NCI-H2196 treated with DMSO at 0.1 percent for 48 hours (cell line): ENCODE measurements at regions not wholly inside any gene's neighbourhood (a gene's known extent, or its start where the extent isn't known, plus 50 kb on each side); places are given as distances from the start of the nearest gene placed in this dataset.
"Not testable (repeated sequence)": the region's sequence is repeated elsewhere in the genome, so short reads cannot be mapped to it uniquely, and the experiment has no call there.

Source experiments
- DNase-seq: peaks from one replicate; lab custom pipeline; 2025; ENCODE audit not compliant: unreplicated experiment; lab: John Stamatoyannopoulos, UW

DNA sequence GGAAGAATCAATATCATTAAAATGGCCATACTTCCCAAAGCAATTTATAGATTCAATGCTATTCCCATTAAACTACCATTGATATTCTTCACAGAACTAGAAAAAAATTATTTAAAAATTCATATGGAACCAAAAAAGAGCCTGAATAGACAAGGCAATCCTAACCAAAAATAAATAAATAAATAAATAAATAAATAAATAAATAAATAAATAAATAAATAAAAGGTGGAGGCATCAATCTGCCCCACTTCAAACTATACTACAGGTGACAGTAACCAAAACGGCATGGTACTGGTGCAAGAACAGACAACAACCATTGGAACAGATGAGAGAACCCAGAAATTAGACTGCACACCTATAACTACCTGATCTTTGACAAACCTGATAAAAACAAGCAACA lies 598.5 kb upstream of the GRM3 start:
- DNase-seq: not testable (repeated sequence)

DNA sequence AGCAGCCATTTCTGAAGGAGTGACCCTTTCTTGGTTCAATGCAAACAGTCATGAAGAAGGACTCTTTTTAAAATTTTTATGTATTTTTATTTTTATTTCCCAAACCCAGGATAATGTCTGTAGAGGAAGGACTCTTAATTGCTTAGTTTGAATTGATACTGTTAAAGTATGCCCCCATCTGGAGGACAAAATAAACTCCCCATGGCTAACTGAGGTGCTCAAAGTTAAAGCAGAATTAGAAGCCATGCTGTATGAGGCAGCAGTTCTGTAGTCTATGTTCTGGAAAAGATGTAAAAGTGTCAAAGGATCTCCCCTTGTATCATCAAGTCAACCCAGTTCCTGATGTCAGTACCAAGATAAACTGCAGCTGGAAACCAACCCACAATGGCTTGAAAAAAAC lies 617.9 kb upstream of the GRM3 start:
- no peak for DNase-seq

DNA sequence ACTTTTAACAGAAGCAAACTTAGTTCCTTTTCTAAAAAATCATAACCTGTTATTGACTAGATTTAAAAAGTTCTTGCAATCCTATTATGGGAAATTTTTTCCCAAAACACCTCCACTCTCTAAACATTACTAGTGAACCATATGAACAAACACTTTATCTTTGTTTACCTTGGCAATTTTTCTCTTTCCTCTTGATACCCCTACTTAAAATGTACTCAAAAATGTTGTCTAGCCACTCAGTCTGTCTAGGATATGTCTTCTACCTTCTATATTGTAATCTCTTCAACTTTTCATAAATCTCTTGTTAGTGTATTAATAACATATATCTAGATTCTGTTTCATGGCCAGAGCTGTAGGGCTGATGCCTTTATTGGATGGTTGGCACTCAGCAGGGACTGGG lies 630.0 kb upstream of the GRM3 start:
- no peak for DNase-seq

DNA sequence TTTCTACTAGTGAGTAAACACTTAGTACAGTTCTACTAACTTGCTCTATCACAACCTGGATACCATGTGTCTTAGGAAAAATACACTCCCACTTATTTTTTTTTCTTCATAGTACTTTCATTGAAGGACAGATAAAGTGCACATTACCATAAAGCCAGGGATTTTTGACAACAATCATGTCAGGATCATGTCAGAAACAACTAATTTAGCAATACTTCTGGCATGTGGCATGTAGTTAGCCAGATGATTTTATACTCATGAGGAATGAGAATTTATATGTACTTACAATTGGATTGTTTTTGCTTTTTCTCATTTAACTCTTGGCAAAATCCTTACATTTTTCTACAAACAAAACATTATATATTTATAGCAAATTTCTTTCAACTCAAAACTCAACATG lies 630.7 kb upstream of the GRM3 start:
- DNase-seq: no peak

DNA sequence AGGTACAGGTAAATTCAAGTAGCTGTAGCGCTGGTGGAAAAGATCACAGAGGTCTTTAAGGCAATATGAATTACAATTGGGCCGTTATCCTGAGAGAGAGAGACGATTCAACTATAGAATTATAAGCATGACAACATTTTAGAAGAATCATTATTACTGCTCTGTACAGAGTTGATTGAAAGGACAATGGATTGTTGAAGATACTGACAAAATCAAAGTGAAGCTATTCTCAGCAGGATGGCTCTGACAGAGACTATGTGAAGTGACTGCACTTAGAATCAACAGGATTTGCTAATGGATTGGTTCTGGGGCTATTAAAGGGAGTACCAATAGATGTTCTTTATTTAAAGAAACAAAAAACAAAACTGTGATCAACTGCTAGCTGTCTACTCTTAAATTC lies 634.8 kb upstream of the GRM3 start:
- DNase-seq: no peak

DNA sequence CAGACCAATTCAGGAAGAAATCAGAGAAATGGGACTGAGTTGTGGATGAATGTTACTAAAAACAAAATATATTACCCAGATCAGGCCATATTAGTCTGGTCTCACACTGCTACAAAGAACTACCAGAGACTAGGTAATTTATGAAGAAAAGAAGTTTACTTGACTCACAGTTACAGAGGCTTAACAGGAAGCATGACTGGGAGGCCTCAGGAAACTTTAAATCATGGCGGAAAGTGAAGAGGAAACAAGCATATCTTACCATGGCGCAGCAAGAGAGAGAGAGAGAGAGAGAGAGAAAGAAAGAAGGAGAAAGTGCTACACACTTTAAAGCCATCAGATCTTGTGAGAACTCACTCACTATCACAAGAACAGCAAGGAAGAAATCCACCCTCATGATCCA lies 636.8 kb upstream of the GRM3 start:
- DNase-seq: no peak

DNA sequence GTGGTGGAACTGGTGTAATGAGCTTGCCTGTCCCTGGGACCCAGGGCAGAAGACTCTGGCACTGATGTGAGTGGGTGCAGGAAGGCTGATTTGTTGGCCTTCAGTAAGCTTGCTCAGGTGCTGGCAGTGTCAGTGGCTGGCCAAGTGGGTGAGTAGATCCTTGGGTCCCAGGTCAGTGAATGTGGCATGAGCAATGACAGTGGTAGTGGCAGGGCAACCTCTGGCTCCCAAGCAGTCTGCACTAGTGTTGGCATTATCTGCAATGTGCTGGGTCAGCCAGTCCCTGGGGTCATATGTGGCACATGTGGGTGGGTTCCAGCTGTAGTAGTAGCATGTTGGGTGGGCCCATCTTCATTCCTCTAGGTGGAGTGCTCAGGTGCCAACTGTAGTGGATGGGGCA lies 640.9 kb upstream of the GRM3 start:
- DNase-seq: no peak

DNA sequence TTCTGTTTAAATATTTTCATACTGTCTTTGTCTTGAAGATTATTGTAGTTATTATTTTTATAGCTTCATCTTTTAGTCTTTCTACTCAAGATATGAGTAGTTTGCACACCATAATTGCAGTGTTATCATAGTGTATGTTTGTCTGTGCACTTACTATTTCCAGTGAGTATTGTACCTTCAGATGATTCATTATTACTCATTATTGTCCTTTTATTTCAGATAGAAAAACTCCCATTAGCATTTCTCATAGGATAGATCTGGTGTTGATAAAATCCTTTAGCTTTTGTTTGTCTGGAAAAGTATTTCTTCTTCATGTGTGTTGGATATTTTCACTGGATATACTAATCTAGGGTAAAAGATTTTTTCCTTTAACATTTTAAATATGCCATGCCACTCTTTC lies 646.2 kb upstream of the GRM3 start:
- no peak for DNase-seq

DNA sequence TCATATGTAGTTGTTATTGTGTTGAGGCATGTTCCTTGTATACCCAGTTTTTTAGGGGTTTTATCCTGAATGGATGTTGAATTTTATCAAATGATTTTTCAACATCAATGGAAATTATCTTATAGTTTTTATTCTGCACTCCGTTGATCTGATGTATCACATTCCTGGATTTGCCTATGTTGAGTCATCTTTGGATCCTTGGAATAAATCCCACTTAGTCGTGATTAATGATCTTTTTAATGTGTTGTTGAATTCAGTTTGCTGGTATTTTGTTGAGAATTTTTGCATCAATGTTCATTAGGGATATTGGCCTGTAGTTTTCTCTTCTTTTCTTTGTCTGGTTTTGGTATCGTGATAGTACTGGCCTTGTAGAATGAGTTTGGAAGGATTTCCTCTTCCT lies 648.6 kb upstream of the GRM3 start:
- DNase-seq: no peak

DNA sequence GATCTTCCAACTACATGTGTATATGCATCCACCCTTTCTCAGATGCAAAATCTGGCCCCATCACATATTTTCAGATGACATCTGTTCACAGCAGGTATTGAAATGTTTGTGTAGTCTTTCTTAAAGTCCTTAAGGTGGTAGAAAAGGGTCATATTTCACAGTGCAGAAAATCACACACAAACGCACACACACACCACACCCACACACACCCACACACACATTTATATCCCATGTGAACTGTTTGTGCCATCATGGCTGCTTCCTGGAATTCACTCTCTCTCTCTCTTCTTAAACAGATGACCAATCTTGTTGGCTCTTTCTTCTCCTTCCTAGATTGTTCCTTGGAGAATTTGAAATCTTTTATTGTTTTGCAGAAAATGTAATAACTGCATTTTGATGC lies 663.0 kb upstream of the GRM3 start:
- DNase-seq: no peak

DNA sequence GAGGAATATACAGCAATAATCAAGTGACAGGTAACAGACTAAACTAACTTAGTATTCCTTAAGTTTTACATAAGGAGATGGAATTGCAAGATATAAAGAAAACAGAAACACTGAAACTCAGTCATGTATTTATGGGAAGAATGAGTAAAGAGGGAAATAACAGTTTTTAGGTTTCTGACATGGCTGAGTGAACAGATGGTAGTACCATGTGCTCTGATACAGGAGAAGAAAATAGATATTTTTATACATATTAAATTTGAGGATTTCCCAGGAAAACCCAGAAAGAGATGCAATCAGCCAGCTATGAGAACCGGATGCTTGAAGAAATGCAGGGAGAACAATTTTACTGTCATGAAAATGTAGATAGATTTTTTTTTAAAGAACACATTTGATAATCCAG lies 669.5 kb upstream of the GRM3 start:
- no peak for DNase-seq

DNA sequence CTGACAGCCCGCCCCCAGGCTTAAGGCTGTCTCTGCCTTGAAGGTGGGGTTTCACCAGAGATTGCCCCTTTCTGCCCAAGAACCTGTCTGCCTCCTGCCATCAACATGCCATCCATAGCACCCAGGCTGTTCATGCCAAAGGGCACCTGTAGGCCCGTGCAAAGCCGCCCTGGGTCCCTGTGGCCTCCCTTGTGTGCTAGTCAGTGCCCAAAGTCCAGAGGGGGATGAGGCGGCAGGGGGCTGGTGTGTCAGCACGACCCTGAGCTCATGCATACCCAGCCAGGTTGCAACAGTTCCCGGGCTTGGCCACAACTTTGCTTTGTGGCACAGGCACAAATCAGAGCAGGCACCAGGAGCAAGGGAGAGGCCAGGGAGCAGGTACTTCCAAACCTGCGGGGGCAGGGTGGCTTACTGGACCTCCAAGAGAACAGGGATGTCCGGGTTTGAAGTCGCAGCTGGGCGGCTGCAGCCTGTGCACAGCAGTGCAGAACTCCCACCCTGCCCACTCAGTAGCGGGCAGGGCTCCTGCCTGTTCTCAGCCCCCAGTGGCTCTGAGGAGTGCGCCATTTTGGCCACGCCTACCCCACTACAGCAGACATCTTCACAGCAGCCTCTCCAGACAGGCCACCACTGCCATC lies 671.1 kb upstream of the GRM3 start:
- DNase-seq: no peak

DNA sequence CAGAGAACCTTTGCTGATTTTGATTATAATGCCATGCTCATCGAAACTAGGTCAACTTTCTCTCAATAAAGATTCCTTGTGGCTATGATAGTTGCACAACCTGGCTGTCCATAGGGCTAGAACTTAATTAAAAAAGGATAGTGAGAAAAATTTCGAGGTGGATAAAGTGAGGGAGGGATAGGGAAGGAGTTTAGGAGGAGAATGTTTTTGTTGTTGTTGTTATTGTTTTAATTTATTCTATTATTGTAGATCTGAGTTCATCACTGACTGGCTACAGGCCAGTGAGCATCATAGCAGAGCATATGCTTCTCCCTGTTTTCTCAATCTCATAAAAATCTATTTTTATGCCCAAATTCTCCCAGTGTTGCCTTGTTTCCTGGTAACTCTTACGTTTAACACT lies 688.7 kb upstream of the GRM3 start:
- no peak for DNase-seq

DNA sequence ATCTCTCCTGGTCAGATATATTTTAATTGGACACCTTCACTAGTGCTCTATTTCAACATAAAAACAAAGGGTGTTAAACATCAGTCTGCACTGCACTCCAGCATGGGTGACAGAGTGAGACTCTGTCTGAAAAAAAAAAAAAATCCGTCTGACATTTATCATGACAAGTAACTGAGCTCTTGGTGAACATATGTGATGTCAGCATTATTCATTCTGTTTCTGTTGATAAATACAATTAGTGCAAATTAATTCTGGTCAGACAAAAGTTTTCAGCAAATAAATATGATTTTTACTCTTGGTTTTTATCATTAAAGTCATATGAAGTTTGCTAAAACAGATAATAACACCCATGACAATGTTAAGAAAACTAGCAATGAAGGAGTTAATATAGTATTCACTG lies 692.8 kb upstream of the GRM3 start:
- no peak for DNase-seq

DNA sequence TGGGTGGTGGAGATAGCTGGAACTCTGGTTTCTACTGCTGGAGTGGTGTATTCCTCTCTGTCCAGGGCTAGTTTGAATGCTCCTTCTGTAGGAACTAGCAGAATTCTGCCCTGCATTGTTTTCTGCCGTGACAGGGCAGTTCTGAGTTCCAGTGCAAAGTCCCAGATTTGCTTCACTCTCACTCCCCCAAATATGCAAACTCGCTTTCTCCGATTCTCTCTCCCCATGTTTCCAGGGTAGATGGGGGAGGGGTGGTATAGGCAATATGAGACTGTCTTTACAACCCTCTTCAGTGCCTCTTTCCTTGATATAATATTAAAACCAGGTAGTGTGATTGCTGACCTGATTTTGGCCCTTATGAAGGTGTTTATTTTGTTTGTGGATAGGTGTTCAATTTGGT lies 693.3 kb upstream of the GRM3 start:
- DNase-seq: no peak

DNA sequence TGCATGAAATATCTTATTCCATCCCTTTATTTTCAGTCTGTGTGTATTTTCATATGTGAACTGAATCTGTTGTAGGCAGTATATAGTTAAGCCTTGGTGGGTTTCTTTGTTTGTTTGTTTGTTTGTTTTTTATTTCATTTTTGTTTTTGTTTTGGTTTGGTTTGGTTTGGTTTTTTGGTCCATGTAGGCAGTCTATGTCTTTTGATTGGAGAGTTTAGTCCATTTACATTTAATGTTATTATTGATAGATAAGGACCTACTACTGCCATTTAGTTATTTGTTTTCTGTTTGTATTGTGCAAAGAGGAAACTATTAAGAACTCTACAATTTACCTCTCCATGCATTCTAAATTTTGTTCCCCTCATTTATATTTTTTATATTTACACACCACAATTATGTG lies 695.9 kb upstream of the GRM3 start:
- DNase-seq: no peak

DNA sequence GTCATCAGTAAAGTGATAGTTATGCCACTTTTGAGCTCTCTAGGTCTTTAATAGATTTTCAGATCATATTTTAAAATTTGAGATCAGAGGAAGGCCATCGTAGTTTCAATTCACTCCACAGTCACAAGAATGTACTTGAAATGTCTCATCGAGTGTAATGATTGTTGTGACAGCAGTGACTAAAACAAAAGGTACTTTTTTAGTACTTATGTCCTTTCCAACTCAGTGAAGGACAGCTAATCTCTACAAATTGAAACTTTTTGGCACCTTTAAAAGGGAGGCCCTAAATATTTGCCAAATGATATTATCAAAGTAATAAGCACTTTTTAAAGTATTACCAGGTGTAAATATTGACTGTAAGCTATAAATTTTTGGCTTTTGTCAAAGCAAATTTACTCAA lies 702.9 kb upstream of the GRM3 start:
- no peak for DNase-seq

DNA sequence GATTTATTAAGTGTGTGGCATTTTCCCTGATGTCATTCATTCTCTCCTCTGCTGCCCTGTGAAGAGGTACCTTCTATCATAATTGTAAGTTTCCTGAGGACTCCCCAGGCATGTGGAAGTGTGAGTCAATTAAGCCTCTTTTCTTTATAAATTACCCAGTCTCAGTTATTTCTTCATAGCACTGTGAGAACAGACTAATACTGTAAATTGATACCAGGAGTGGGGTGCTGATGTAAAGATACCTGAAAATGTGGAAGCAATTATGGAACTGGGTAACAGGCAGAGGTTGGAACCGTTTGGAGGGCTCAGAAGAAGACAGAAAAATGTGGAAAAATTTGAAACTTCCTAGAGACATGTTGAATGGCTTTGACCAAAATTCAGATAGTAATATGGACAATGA lies 711.8 kb upstream of the GRM3 start:
- no peak for DNase-seq

DNA sequence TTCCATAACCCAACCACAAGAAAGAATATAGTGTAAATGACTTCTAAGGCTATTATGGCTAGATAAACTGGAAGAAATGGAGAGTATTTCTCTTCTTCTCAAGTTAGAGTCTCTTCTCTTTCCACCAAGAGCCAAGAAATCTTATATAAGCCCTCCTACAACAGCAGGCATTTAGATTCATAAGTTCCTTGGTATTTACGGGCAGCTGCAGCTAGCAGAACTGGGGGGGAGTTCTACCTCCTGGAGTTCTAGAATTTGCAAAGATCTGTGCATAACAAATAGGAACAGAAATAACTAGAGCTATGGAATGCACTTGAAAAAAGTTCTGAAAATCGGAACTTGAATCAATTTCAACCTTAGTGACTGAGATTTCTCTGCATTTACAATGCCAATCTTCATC lies 715.2 kb upstream of the GRM3 start:
- no peak for DNase-seq

DNA sequence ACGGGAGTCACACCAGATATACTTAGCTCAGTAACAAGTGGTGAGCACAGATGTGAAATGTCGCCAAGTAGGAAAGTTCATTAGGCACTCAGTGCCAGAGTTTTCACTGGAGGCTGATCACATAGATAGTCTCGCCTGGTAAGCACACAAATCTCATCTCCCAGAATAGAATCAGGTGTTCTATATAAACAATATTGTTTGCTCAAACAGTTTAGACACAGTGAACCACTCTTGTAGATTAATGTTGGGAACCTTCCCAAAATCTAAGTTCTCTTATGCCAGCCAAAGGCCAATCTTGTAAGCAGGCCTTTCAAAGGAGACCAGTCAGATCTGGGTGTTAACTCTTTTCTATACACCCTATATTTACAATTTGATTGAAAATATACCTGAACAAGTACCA lies 716.5 kb upstream of the GRM3 start:
- no peak for DNase-seq

DNA sequence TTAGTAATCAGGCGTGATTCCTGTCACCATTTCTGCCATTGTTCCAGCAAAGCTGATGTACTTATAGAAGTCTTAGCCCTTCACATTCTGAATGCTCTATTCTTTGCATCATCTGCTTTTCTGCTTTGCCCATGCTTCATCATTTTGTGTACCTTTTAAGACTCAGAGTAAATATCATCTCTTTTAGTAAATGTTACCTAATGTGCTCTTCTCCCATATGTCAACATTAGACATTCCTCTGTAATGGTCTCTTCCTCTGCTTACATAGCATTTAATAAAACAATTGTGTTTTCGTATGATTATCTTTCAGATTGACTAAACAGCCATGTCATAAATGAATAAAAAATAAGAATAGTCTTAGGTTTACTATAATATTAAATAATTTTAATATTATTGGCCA lies 719.6 kb upstream of the GRM3 start:
- no peak for DNase-seq

DNA sequence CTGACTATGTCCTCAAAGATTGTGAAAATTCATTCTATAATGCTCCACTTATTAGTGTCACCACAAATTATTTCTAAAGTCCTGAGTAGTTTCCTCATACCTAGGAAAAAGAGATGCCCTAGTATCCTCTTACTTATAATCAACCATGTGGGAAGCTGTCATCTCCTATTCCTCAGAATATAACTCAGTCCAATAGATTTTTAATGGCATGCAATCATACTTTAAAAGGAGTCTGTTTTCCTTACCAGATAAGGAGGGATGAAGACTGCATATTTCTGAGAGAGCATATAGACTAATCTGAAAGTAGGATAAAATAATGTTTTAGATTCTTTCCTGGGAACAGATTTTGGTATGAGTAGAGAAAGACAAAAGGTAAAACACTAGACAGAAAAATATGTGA lies 727.7 kb upstream of the GRM3 start:
- DNase-seq: no peak

DNA sequence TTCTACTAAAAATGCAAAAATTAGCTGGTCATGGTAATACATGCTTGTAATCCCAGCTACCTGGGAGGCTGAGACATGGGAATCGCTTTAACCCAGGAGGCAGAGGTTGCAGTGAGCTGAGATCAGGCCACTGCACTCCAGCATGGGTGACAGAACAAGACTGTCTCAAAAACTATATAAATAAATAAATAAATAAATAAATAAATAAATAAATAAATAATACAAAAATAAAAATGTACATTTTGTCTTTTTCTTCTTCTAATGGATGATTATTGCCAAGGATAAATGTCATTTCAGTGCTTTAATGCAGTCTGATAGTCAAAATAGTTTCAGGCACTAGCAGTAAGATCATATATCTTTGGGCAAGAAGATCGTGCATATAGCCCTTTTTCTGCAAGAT lies 727.6 kb upstream of the SEMA3D start:
- no peak for DNase-seq

DNA sequence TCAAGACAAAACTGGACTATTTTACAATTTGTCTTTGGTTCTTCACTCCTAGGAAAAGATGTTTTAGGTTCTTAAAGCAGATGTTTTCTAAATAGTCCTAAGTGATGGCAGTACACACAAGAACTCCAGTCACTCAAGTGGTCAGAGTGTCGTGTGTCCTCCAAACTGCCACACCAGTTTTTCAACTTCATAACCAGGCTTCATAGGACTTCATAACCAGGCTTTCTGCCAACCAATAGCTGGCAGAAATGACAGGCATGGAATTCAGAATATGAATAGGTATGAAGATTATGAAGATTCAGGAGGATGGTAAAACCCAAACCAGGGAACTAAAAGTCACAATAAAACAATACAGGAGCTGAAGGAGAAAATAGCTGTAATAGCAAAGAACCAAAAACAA lies 721.2 kb upstream of the SEMA3D start:
- DNase-seq: no peak
